GM12878 (cell line): ENCODE measurements at regions not wholly inside any gene's neighbourhood (a gene's known extent, or its start where the extent isn't known, plus 50 kb on each side); places are given as distances from the start of the nearest gene placed in this dataset.

Experiments used
- ATAC-seq: fragments of 200-7000 bp; cut with Tn5 transposase; 3 replicates; pipeline ENCODE4 v1.9.1; 2020; ENCODE audit warnings: mild to moderate bottlenecking, moderate library complexity
- BruUV-seq: library from RNA; stranded (reverse); fragments of 400-500 nt; replicated peaks from 2 replicates; lab custom pipeline; 2021; lab: Mats Ljungman, UMichigan
- CTCF ChIA-PET: fragments of 300-600 bp; sonication (Branson Sonifier 250); formaldehyde crosslinking; extraction: SDS; loops from one replicate; lab custom pipeline; 2021; ENCODE audit warnings: inconsistent platforms; lab: Yijun Ruan, JAX
- POLR2A ChIA-PET: fragments of 350-600 bp; formaldehyde crosslinking; extraction: SDS; loops from one replicate; lab custom pipeline; 2021; ENCODE audit warnings: inconsistent platforms; lab: Charles Lee
- RAD21 ChIA-PET: fragments of 300-600 bp; sonication (Branson Sonifier 250); formaldehyde crosslinking; loops from one replicate; lab custom pipeline; 2023; ENCODE audit warnings: antibody characterized with exemption; ENCODE audit not compliant: unreplicated experiment; lab: Charles Lee
- SMC1A ChIA-PET: fragments of 300-600 bp; sonication (Branson Sonifier 250); formaldehyde crosslinking; loops from one replicate; lab custom pipeline; 2023; ENCODE audit not compliant: unreplicated experiment, uncharacterized antibody; lab: Charles Lee
- DNase-seq: peaks from one replicate; pipeline ENCODE4 v3.0.0-alpha.2; 2011; ENCODE audit warnings: low read depth, low spot score
- FAIRE-seq: peaks from 3 replicates; lab custom pipeline; 2011; peaks lifted over from hg19 to GRCh38; lab: Jason Lieb, UNC
- H2AFZ ChIP-seq: 2 replicates; pipeline ENCODE4 v1.6.0; 2011; ENCODE audit warnings: low read depth, low read length, control low read depth; ENCODE audit not compliant: control insufficient read depth
- H3K27ac ChIP-seq: 2 replicates; pipeline ENCODE4 v1.5.1; 2011; ENCODE audit warnings: control low read depth; ENCODE audit not compliant: control insufficient read depth, insufficient read depth
- H3K27me3 ChIP-seq, 2 experiments: replicated peaks in 1 of 2; 2 replicates each; pipeline versions ENCODE4 v1.6.0 to v1.6.1; 2011; ENCODE audit warnings: low read length in 1 of 2; ENCODE audit not compliant: control insufficient read depth in 2 of 2, insufficient read depth in 2 of 2
- H3K36me3 ChIP-seq, 2 experiments: 2 replicates each; pipeline ENCODE4 v1.5.1; 2011; ENCODE audit warnings: low read length in 1 of 2; ENCODE audit not compliant: control insufficient read depth in 2 of 2, insufficient read depth in 2 of 2
- H3K4me1 ChIP-seq: 2 replicates; pipeline ENCODE4 v1.6.1; 2011; ENCODE audit warnings: mild to moderate bottlenecking, low read length, moderate library complexity, mixed read lengths; ENCODE audit not compliant: control insufficient read depth, insufficient read depth
- H3K4me2 ChIP-seq: 2 replicates; pipeline ENCODE4 v1.6.0; 2011; ENCODE audit warnings: control low read depth; ENCODE audit not compliant: control insufficient read depth, insufficient read depth
- H3K4me3 ChIP-seq: fragments of 200-600 bp; sonication (generic); 2 replicates; pipeline ENCODE4 v1.5.1; 2016
- H3K79me2 ChIP-seq: 2 replicates; pipeline ENCODE4 v1.6.0; 2011; ENCODE audit warnings: low read length; ENCODE audit not compliant: control insufficient read depth, insufficient read depth
- H3K9ac ChIP-seq: 2 replicates; pipeline ENCODE4 v1.8.0; 2011; ENCODE audit warnings: low read length, control low read depth, mixed read lengths; ENCODE audit not compliant: control insufficient read depth, insufficient read depth
- H3K9me3 ChIP-seq: replicated peaks from 3 replicates; pipeline ENCODE4 v1.5.1; 2011; ENCODE audit warnings: mild to moderate bottlenecking, low read length; ENCODE audit not compliant: control insufficient read depth, insufficient read depth
- H4K20me1 ChIP-seq: 2 replicates; pipeline ENCODE4 v1.6.0; 2011; ENCODE audit not compliant: control insufficient read depth, insufficient read depth
- ATF7 ChIP-seq: fragments of 450-650 bp; IDR thresholded peaks from 2 replicates; pipeline ENCODE4 v1.6.1; 2016; ENCODE audit warnings: low read depth, mild to moderate bottlenecking
- CEBPB ChIP-seq, 2 experiments: fragments of 150-350 bp in 1 of 2; IDR thresholded peaks; 2 replicates each; pipeline ENCODE4 v1.6.1; 2012 to 2014; ENCODE audit warnings: low read depth in 2 of 2, low read length in 2 of 2, borderline replicate concordance in 1 of 2, inconsistent platforms in 1 of 2
- E2F4 ChIP-seq: IDR thresholded peaks from 2 replicates; pipeline ENCODE4 v1.6.1; 2012; ENCODE audit warnings: low read depth, low read length, improper control_type of control experiment
- HDGF ChIP-seq: fragments of 450-650 bp; IDR thresholded peaks from 2 replicates; pipeline ENCODE4 v1.6.1; 2016; ENCODE audit warnings: antibody characterized with exemption
- LARP7 ChIP-seq: fragments of 450-650 bp; IDR thresholded peaks from 2 replicates; pipeline ENCODE4 v1.6.1; 2017; ENCODE audit warnings: mild to moderate bottlenecking
- NRF1 ChIP-seq: conservative IDR thresholded peaks from 2 replicates; pipeline ENCODE4 v1.6.1; 2011; ENCODE audit warnings: mild to moderate bottlenecking, low read depth, low read length, improper control_type of control experiment
- RFX5 ChIP-seq: IDR thresholded peaks from 2 replicates; pipeline ENCODE4 v1.6.1; 2011; ENCODE audit warnings: low read depth, low read length, improper control_type of control experiment
- SMC3 ChIP-seq: IDR thresholded peaks from 2 replicates; pipeline ENCODE4 v1.6.1; 2011; ENCODE audit warnings: low read length, improper control_type of control experiment, borderline replicate concordance
- ZNF24 ChIP-seq: fragments of 450-650 bp; IDR thresholded peaks from 2 replicates; pipeline ENCODE4 v1.6.1; 2017; ENCODE audit warnings: antibody characterized with exemption, mild to moderate bottlenecking
- WGBS: methylation state at CpG from one replicate; pipeline ENCODE4 v1.1.6; 2016; ENCODE audit warnings: low lambda C conversion rate; ENCODE audit not compliant: insufficient replicate concordance, insufficient coverage; ENCODE audit errors: missing lambda C conversion rate; 5-methylcytosine and 5-hydroxymethylcytosine counted together
- in situ Hi-C: fragments of 300-500 bp; cut with MboI; formaldehyde crosslinking; loops from 9 replicates; pipeline ENCODE4 v1.14.3; 2018; ENCODE audit warnings: mixed read lengths
- intact Hi-C: fragments of 100-400 bp; cut with micrococcal nuclease; formaldehyde crosslinking; loops from one replicate; pipeline ENCODE4 v1.14.2; 2022; ENCODE audit not compliant: unreplicated experiment
- TF ChIP-seq, protein P1 (sequence below): fragments of 450-650 bp; formaldehyde crosslinking; IDR thresholded peaks from 2 replicates; pipeline ENCODE4 v1.4.0; 2022; ENCODE audit warnings: mild to moderate bottlenecking, moderate library complexity
- TF ChIP-seq, protein P2 (sequence below): fragments of 150-350 bp; IDR thresholded peaks from 2 replicates; pipeline ENCODE4 v1.6.1; 2014; ENCODE audit warnings: mild to moderate bottlenecking, low read depth, low read length
- TF ChIP-seq, protein P3 (sequence below): IDR thresholded peaks from 2 replicates; pipeline ENCODE4 v1.6.1; 2011; ENCODE audit warnings: low read depth, mild to moderate bottlenecking, low read length, moderate library complexity, borderline replicate concordance; ENCODE audit errors: extremely low read depth

GRCh38 chr5:101785090-101785489 lies 511.0 kb downstream of the SLCO4C1 start:
- 0% methylated on average over 2 of the region's 2 CpGs for WGBS
- FAIRE-seq: no peak

More at GRCh38 chr5:101785090-101785489, 511.0 kb downstream of the SLCO4C1 start:
- SMC1A ChIA-PET: no interaction called here
- no peak overlapping the region for H2AFZ ChIP-seq
- no peaks in the 10 kb centered on the region for H3K79me2 ChIP-seq
- H3K27me3 ChIP-seq: no peaks in the 10 kb centered on the region
- TF ChIP-seq ATF7 (no peak), CEBPB (IDR thresholded peaks at IDR 0.05; ENCODE audit: borderline replicate concordance in 1 of 2, low read depth in 2 of 2, low read length in 2 of 2) (no peak), RFX5 (no peak), HDGF (no peak), E2F4 (no peak), SMC3 (no peak), NRF1 (no peak), ZNF24 (no peak), LARP7 (no peak)
- TF ChIP-seq, protein P1, sequence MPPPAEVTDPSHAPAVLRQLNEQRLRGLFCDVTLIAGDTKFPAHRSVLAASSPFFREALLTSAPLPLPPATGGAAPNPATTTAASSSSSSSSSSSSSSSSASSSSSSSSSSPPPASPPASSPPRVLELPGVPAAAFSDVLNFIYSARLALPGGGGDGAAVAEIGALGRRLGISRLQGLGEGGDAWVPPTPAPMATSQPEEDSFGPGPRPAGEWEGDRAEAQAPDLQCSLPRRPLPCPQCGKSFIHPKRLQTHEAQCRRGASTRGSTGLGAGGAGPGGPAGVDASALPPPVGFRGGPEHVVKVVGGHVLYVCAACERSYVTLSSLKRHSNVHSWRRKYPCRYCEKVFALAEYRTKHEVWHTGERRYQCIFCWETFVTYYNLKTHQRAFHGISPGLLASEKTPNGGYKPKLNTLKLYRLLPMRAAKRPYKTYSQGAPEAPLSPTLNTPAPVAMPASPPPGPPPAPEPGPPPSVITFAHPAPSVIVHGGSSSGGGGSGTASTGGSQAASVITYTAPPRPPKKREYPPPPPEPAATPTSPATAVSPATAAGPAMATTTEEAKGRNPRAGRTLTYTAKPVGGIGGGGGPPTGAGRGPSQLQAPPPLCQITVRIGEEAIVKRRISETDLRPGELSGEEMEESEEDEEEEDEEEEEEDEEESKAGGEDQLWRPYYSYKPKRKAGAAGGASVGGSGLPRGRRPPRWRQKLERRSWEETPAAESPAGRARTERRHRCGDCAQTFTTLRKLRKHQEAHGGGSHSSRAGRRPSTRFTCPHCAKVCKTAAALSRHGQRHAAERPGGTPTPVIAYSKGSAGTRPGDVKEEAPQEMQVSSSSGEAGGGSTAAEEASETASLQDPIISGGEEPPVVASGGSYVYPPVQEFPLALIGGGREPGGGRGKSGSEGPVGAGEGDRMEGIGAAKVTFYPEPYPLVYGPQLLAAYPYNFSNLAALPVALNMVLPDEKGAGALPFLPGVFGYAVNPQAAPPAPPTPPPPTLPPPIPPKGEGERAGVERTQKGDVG (CRISPR knock-in tag): no peak
- TF ChIP-seq, protein P2, sequence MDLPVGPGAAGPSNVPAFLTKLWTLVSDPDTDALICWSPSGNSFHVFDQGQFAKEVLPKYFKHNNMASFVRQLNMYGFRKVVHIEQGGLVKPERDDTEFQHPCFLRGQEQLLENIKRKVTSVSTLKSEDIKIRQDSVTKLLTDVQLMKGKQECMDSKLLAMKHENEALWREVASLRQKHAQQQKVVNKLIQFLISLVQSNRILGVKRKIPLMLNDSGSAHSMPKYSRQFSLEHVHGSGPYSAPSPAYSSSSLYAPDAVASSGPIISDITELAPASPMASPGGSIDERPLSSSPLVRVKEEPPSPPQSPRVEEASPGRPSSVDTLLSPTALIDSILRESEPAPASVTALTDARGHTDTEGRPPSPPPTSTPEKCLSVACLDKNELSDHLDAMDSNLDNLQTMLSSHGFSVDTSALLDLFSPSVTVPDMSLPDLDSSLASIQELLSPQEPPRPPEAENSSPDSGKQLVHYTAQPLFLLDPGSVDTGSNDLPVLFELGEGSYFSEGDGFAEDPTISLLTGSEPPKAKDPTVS: no peak
- TF ChIP-seq, protein P3, sequence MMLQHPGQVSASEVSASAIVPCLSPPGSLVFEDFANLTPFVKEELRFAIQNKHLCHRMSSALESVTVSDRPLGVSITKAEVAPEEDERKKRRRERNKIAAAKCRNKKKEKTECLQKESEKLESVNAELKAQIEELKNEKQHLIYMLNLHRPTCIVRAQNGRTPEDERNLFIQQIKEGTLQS: no peak
- no peaks in the 10 kb centered on the region for H3K4me1 ChIP-seq
- no peaks in the 10 kb centered on the region for H3K36me3 ChIP-seq
- no peaks in the 10 kb centered on the region for H3K9me3 ChIP-seq
- RAD21 ChIA-PET: no interaction called here
- no peak for DNase-seq
- BruUV-seq: no TSS peak
- H4K20me1 ChIP-seq: no peaks in the 10 kb centered on the region
- POLR2A ChIA-PET: no interaction called here
- in situ Hi-C loops (no loop called here), intact Hi-C loops (no loop called here)
- no peak overlapping the region for H3K4me3 ChIP-seq
- no peak for ATAC-seq
- CTCF ChIA-PET: no interaction called here
- no peak overlapping the region for H3K9ac ChIP-seq
- H3K27ac ChIP-seq: no peak overlapping the region
- H3K4me2 ChIP-seq: no peak overlapping the region
